OCI-LY1 (cell line): ENCODE measurements at regions not wholly inside any gene's neighbourhood (a gene's known extent, or its start where the extent isn't known, plus 50 kb on each side); places are given as distances from the start of the nearest gene placed in this dataset.

Experiments
- EZH2 ChIP-seq: fragments of 200-600 bp; sonication (generic), shearing (Covaris generic); IDR thresholded peaks from 2 replicates; pipeline ENCODE4 v1.8.0; 2017; ENCODE audit warnings: borderline replicate concordance, mixed run types, mild to moderate bottlenecking, antibody characterized with exemption, low read length, moderate library complexity, mixed read lengths
- TF ChIP-seq, protein P1 (sequence below): fragments of 200-600 bp; sonication (generic), shearing (Covaris generic); IDR thresholded peaks from 2 replicates; pipeline ENCODE4 v1.5.1; 2017; ENCODE audit warnings: mild to moderate bottlenecking, antibody characterized with exemption, low read length, moderate library complexity, mixed read lengths

DNA sequence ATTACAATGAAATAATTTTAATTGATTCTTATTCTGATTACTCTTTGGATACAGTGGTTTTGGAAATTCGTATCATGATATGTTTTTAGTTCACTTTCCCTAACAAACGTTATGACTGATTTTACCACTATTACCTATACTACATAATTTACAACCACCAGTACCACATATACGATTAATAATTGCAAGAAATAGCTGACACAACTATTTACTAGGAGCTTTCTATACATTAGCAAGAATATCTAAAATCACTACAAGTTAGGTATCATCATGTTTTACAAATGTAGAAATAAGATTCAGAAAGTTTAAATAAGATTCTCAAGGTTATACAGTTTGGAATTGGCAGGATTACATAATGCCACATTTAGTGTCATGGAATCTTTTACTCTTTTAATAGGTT is 1401.1 kb upstream of the RAG2 start:
- TF ChIP-seq, protein P1, sequence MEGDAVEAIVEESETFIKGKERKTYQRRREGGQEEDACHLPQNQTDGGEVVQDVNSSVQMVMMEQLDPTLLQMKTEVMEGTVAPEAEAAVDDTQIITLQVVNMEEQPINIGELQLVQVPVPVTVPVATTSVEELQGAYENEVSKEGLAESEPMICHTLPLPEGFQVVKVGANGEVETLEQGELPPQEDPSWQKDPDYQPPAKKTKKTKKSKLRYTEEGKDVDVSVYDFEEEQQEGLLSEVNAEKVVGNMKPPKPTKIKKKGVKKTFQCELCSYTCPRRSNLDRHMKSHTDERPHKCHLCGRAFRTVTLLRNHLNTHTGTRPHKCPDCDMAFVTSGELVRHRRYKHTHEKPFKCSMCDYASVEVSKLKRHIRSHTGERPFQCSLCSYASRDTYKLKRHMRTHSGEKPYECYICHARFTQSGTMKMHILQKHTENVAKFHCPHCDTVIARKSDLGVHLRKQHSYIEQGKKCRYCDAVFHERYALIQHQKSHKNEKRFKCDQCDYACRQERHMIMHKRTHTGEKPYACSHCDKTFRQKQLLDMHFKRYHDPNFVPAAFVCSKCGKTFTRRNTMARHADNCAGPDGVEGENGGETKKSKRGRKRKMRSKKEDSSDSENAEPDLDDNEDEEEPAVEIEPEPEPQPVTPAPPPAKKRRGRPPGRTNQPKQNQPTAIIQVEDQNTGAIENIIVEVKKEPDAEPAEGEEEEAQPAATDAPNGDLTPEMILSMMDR: no peak
- no peak for TF ChIP-seq EZH2
